ENCODE measurements at regions not wholly inside any gene's neighbourhood (a gene's known extent, or its start where the extent isn't known, plus 50 kb on each side); places are given as distances from the start of the nearest gene placed in this dataset.
A peak's percentile ranks its signal among the peaks of the same experiment; 100 is the strongest.
"Not testable (repeated sequence)": the region's sequence is repeated elsewhere in the genome, so short reads cannot be mapped to it uniquely, and the experiment has no call there.

DNA sequence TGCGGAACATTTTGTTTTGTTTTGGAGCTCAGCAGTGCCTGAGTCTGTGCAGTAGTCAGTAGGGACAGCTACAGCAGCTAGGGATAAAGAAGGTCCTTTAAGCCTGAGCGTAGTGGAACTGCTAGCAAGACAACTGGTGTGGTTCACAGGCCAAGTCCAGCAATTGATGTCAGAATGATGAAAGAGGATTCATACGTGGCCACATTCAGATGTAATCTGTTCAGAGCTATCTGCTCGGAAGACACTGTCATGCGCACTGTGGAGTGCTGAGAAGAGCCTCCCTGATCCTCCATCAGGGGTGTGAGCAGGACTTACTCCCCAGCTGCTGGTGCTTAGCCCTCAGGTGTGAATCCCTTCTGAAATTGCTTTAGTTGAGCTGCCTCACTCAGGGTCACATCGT lies 79.6 kb upstream of the ANKRD1 start:
- H3K9me3 ChIP-seq = no peaks in the 10 kb centered on the region
- DNase-seq = no peak
- H3K36me3 ChIP-seq = no peaks in the 10 kb centered on the region
- no peaks in the 10 kb centered on the region for H3K4me1 ChIP-seq
- no peak overlapping the region for H3K27ac ChIP-seq
- WGBS, 5 donors = 82 to 87% (median 86%) methylated on average over 6 of the region's 6 CpGs
- no peak overlapping the region for H3K4me3 ChIP-seq
- intact Hi-C loops (cut with DNase I; ENCODE audit: low total_unique reads) = loop anchor here (10.0 kb wide), 1 partner anchor 254 kb away; no protein-coding TSS in a partner anchor
- TF ChIP-seq, protein P1, sequence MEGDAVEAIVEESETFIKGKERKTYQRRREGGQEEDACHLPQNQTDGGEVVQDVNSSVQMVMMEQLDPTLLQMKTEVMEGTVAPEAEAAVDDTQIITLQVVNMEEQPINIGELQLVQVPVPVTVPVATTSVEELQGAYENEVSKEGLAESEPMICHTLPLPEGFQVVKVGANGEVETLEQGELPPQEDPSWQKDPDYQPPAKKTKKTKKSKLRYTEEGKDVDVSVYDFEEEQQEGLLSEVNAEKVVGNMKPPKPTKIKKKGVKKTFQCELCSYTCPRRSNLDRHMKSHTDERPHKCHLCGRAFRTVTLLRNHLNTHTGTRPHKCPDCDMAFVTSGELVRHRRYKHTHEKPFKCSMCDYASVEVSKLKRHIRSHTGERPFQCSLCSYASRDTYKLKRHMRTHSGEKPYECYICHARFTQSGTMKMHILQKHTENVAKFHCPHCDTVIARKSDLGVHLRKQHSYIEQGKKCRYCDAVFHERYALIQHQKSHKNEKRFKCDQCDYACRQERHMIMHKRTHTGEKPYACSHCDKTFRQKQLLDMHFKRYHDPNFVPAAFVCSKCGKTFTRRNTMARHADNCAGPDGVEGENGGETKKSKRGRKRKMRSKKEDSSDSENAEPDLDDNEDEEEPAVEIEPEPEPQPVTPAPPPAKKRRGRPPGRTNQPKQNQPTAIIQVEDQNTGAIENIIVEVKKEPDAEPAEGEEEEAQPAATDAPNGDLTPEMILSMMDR (IDR thresholded peaks at IDR 0.05) = no peak
- TF ChIP-seq EP300 (IDR thresholded peaks at IDR 0.05) (no peak), POLR2AphosphoS5 (IDR thresholded peaks at IDR 0.05) (no peak), POLR2A (IDR thresholded peaks at IDR 0.05) (no peak)
- H3K27me3 ChIP-seq = no peaks in the 10 kb centered on the region

DNA sequence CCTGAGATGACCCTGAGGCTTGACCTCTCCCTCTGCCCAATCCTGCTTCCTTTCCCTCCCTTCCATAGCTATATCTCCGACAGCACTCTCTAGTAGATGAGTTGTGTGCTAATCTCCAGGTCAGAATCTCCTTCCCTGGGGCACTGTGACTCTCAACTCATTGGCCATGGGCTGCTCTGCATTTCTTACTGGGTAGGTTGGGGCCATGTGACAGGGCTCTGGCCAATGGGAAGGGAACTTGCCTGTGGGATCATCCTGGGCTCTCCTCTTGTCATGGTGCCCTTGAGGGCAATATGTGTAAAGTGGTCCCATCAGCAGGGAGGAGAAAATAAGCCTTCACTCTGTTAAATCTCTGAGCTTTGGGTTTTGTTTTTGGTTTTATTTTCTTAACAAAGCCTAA lies 80.1 kb upstream of the ANKRD1 start:
- Histone ChIP-seq H3K27ac (no peak overlapping the region), H3K4me1 (no peaks in the 10 kb centered on the region), H3K9me3 (no peaks in the 10 kb centered on the region), H3K36me3 (no peaks in the 10 kb centered on the region), H3K4me3 (no peak overlapping the region), H3K27me3 (no peaks in the 10 kb centered on the region)
- 86 to 93% (median 91%) methylated on average over 1 of the region's 1 CpG for WGBS, 5 donors
- intact Hi-C loops (cut with DNase I; ENCODE audit: low total_unique reads) = loop anchor here (10.0 kb wide), 1 partner anchor 254 kb away; no protein-coding TSS in a partner anchor
- TF ChIP-seq POLR2AphosphoS5 (IDR thresholded peaks at IDR 0.05) = no peak
- DNase-seq = no peak

DNA sequence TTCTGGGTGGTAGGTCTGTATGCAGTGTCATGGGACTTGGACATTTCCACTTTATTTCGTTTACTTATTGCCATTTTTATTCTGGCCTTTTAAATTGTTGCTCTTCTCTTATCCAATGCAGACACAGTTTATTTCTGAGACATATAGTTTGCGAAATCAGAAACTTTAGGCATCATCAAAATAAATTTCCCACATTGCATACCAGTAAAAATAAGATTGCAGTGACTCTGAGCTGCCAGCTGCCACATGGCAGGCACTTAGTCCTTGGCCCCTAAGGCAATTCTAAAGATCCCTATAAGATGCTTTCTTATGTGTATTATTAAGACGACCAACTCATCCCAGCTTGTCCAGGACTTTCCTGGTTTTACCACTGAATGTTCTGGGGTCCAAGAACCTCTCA lies 81.8 kb upstream of the ANKRD1 start:
- Histone ChIP-seq H3K9me3 (no peaks in the 10 kb centered on the region), H3K27ac (no peak overlapping the region), H3K27me3 (no peaks in the 10 kb centered on the region), H3K4me1 (no peaks in the 10 kb centered on the region), H3K36me3 (no peaks in the 10 kb centered on the region), H3K4me3 (no peak overlapping the region)
- no peak for DNase-seq
- TF ChIP-seq, protein P1 (IDR thresholded peaks at IDR 0.05) = no peak
- TF ChIP-seq POLR2AphosphoS5 (IDR thresholded peaks at IDR 0.05) (no peak), POLR2A (IDR thresholded peaks at IDR 0.05) (no peak), EP300 (IDR thresholded peaks at IDR 0.05) (no peak)
- intact Hi-C loops (cut with DNase I; ENCODE audit: low total_unique reads) = loop anchor here (10.0 kb wide), 1 partner anchor 252 kb away; no protein-coding TSS in a partner anchor
- 71 to 83% (median 80%) methylated on average over 3 of the region's 3 CpGs for WGBS, 5 donors

DNA sequence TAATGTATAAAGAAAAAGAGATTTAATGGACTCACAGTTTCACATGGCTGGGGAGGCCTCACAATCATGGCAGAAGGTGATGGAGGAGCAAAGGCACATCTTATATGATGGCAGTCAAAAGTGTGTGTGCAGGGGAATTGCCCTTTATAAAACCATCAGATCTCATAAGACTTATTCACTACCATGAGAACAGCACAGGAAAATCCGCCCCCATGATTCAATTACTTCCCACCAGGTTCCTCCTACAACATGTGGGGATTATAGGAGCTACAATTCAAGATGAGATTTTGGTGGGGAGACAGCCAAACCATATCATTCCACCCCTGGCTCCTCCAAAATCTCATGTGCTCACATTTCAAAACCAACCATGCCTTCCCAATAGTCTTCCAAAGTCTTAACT lies 82.5 kb upstream of the ANKRD1 start:
- intact Hi-C loops (cut with DNase I; ENCODE audit: low total_unique reads) = loop anchor here (10.0 kb wide), 1 partner anchor 251 kb away; no protein-coding TSS in a partner anchor
- H3K4me1 ChIP-seq, H3K36me3 ChIP-seq, H3K27me3 ChIP-seq, DNase-seq, H3K4me3 ChIP-seq, H3K27ac ChIP-seq, H3K9me3 ChIP-seq: not testable (repeated sequence)
- 53 to 96% (median 83%) methylated on average over 1 of the region's 1 CpG for WGBS, 5 donors

DNA sequence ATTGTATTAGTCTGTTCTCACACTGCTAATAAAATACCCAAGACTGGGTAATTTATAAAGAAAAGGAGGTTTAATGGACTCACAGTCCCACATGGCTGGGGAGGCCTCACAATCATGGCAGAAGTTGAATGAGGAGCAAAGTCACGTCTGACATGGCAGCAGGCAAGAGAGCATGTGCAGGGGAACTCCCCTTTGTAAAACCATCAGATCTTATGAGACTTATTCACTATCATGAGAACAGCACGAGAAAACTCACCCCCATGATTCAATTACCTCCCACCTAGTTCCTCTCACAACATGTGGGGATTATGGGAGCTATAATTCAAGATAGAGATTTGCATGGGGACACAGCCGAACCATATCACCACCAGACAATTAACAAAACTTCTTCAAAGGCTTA lies 84.4 kb upstream of the ANKRD1 start:
- H3K4me3 ChIP-seq, H3K9me3 ChIP-seq, H3K27ac ChIP-seq, H3K27me3 ChIP-seq, H3K36me3 ChIP-seq, DNase-seq, H3K4me1 ChIP-seq: not testable (repeated sequence)
- intact Hi-C loops (cut with DNase I; ENCODE audit: low total_unique reads) = loop anchor here (10.0 kb wide), 1 partner anchor 250 kb away; no protein-coding TSS in a partner anchor
- 67 to 75% (median 73%) methylated on average over 3 of the region's 3 CpGs for WGBS, 5 donors

DNA sequence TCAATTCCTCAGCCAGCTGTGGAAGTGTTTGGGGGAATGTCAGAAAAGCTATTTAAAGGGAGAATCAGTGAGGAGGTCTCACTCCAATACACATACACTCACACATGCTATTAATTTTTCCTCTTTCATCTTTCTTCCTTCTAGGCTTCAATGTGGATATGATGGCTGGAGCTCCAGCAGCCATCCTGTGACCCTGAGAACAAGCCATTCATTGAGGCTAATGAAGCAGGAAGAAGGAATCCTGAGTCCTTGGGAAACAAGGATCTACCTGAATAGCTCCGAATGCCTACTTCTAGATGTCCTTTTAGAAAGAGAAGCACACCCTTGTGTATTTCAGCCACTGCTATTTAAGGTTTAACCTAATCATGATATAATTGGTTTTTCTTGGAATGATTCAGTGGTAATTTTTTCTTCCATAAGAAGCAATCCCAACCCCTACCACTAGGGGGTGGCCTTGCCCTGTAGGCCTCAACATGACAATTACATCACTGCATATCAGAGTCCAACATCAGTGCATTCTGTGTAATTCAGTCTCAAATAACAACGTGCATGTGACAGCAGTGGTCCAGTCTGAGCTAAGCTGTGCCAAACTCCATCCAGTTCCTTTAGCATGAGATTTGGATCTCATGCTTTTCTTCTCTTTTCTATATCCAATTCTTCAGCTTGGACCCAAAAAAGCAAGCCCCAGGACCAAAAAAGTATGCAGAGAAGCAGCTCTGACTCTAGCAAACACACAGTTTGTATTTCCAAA lies 85.3 kb upstream of the ANKRD1 start:
- Histone ChIP-seq H3K9me3 (no peaks in the 10 kb centered on the region), H3K4me1 (no peaks in the 10 kb centered on the region), H3K27ac (peak overlapping the region in 2 of 5 donors; percentile 0 to 20), H3K36me3 (no peaks in the 10 kb centered on the region), H3K27me3 (no peaks in the 10 kb centered on the region), H3K4me3 (no peak overlapping the region)
- intact Hi-C loops (cut with DNase I; ENCODE audit: low total_unique reads) = loop anchor here (10.0 kb wide), 1 partner anchor 249 kb away; no protein-coding TSS in a partner anchor
- peak; percentile 58 to 83 for DNase-seq
- TF ChIP-seq EP300 (IDR thresholded peaks at IDR 0.05) (no peak), POLR2A (IDR thresholded peaks at IDR 0.05) (no peak), POLR2AphosphoS5 (IDR thresholded peaks at IDR 0.05) (peak in 1 of 3 donors; percentile 52)
- TF ChIP-seq, protein P1 (IDR thresholded peaks at IDR 0.05) = peak in 5 of 7 experiments; percentile 82 to 96 (median 85)
- WGBS, 5 donors = 13 to 22% (median 14%) methylated on average over 2 of the region's 2 CpGs
